Tibial nerve (tissue), 3 donors: ENCODE measurements at regions not wholly inside any gene's neighbourhood (a gene's known extent, or its start where the extent isn't known, plus 50 kb on each side); places are given as distances from the start of the nearest gene placed in this dataset.

Experiments used
- POLR2A ChIP-seq, 2 donors: fragments of 450-650 bp; IDR thresholded peaks; one replicate each; pipeline ENCODE4 v1.6.1; 2017; ENCODE audit warnings: antibody characterized with exemption in 2 of 2, mild to moderate bottlenecking in 2 of 2, moderate library complexity in 2 of 2
- TF ChIP-seq, protein P1 (sequence below), 5 experiments: fragments of 200-600 bp in 3 of 5; fragments of 450-650 bp in 2 of 5; sonication (generic) in 3 of 5; IDR thresholded peaks; one replicate each; pipeline ENCODE4 v1.5.1; 2016 to 2019; ENCODE audit warnings: antibody characterized with exemption in 5 of 5, mild to moderate bottlenecking in 3 of 5, moderate library complexity in 2 of 5

DNA sequence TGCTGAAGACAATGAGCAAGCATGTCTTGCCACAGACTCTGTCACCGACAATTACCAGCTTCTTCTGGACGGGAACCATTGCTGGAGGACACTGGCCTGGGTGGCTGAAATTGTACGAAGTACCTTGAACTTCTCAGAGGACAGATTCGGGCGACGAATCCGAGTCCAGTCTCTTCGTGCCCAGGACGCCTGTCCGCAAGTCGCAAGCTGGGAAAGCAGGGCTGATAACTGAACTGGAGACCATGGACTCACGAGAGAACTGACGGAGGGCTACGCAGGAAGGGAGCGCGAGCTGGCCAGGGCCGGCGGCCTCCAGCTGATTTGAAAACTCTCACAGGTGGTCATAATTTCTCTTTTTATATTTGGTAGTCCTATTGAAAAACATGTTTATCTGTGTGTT lies 1229.5 kb upstream of the MAP3K7 start:
- TF ChIP-seq, protein P1, sequence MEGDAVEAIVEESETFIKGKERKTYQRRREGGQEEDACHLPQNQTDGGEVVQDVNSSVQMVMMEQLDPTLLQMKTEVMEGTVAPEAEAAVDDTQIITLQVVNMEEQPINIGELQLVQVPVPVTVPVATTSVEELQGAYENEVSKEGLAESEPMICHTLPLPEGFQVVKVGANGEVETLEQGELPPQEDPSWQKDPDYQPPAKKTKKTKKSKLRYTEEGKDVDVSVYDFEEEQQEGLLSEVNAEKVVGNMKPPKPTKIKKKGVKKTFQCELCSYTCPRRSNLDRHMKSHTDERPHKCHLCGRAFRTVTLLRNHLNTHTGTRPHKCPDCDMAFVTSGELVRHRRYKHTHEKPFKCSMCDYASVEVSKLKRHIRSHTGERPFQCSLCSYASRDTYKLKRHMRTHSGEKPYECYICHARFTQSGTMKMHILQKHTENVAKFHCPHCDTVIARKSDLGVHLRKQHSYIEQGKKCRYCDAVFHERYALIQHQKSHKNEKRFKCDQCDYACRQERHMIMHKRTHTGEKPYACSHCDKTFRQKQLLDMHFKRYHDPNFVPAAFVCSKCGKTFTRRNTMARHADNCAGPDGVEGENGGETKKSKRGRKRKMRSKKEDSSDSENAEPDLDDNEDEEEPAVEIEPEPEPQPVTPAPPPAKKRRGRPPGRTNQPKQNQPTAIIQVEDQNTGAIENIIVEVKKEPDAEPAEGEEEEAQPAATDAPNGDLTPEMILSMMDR (IDR thresholded peaks at IDR 0.05) = no peak
- no peak for TF ChIP-seq POLR2A (IDR thresholded peaks at IDR 0.05)
